ENCODE measurements at regions not wholly inside any gene's neighbourhood (a gene's known extent, or its start where the extent isn't known, plus 50 kb on each side); places are given as distances from the start of the nearest gene placed in this dataset.

- WGBS, 2 donors: 60 to 68% methylated on average over 2 of the region's 2 CpGs
- H3K27me3 ChIP-seq (ENCODE audit: control insufficient read depth in 1 of 2, insufficient read depth in 2 of 2, low read length in 1 of 2): no peaks in the 10 kb centered on the region
- intact Hi-C loops (cut with DNase I): no loop called here
Measured at GRCh38 chr2:163171786-163172530, 333.4 kb upstream of the KCNH7 start.

GRCh38 chr2:163157891-163158496, 319.4 kb upstream of the KCNH7 start:
- 100% methylated on average over 1 of the region's 1 CpG for WGBS, 2 donors
- intact Hi-C loops (cut with DNase I): no loop called here
- ATAC-seq (ENCODE audit: low FRiP score) (no peak), DNase-seq (no peak)
- Histone ChIP-seq H3K36me3 (ENCODE audit: control insufficient read depth in 1 of 2, insufficient read depth in 2 of 2, low read length in 1 of 2) (no peaks in the 10 kb centered on the region), H3K27me3 (ENCODE audit: control insufficient read depth in 1 of 2, insufficient read depth in 2 of 2, low read length in 1 of 2) (no peaks in the 10 kb centered on the region), H3K4me1 (ENCODE audit: control insufficient read depth in 1 of 2, insufficient read depth in 2 of 2, low read length in 2 of 2) (no peaks in the 10 kb centered on the region), H3K27ac (ENCODE audit: low read depth in 1 of 2, low read length in 2 of 2) (no peak overlapping the region), H3K9me3 (ENCODE audit: control insufficient read depth, low read length) (no peaks in the 10 kb centered on the region), H3K4me3 (ENCODE audit: low read length in 2 of 2) (no peak overlapping the region)

More at GRCh38 chr2:163171786-163172530, 333.4 kb upstream of the KCNH7 start:
- no peaks in the 10 kb centered on the region for H3K9me3 ChIP-seq (ENCODE audit: control insufficient read depth, low read length)
- no peaks in the 10 kb centered on the region for H3K36me3 ChIP-seq (ENCODE audit: control insufficient read depth in 1 of 2, insufficient read depth in 2 of 2, low read length in 1 of 2)
- DNase-seq (no peak), ATAC-seq (ENCODE audit: low FRiP score) (no peak)
- no peaks in the 10 kb centered on the region for H3K4me1 ChIP-seq (ENCODE audit: control insufficient read depth in 1 of 2, insufficient read depth in 2 of 2, low read length in 2 of 2)
- no peak overlapping the region for H3K4me3 ChIP-seq (ENCODE audit: low read length in 2 of 2)
- H3K27ac ChIP-seq (ENCODE audit: low read depth in 1 of 2, low read length in 2 of 2): no peak overlapping the region

GRCh38 chr2:163157411-163157810, 318.8 kb upstream of the KCNH7 start:
- H3K9me3 ChIP-seq (ENCODE audit: control insufficient read depth, low read length): no peaks in the 10 kb centered on the region
- DNase-seq: no peak
- no peak overlapping the region for H3K27ac ChIP-seq (ENCODE audit: low read depth in 1 of 2, low read length in 2 of 2)
- H3K27me3 ChIP-seq (ENCODE audit: control insufficient read depth in 1 of 2, insufficient read depth in 2 of 2, low read length in 1 of 2): no peaks in the 10 kb centered on the region
- no peak for ATAC-seq (ENCODE audit: low FRiP score)
- H3K4me1 ChIP-seq (ENCODE audit: control insufficient read depth in 1 of 2, insufficient read depth in 2 of 2, low read length in 2 of 2): no peaks in the 10 kb centered on the region
- intact Hi-C loops (cut with DNase I): no loop called here
- H3K4me3 ChIP-seq (ENCODE audit: low read length in 2 of 2): no peak overlapping the region
- H3K36me3 ChIP-seq (ENCODE audit: control insufficient read depth in 1 of 2, insufficient read depth in 2 of 2, low read length in 1 of 2): no peaks in the 10 kb centered on the region
- WGBS, 2 donors: 89 to 91% methylated on average over 2 of the region's 2 CpGs

GRCh38 chr2:163155925-163156324, 317.4 kb upstream of the KCNH7 start:
- no peak for ATAC-seq (ENCODE audit: low FRiP score)
- no peaks in the 10 kb centered on the region for H3K36me3 ChIP-seq (ENCODE audit: control insufficient read depth in 1 of 2, insufficient read depth in 2 of 2, low read length in 1 of 2)
- H3K4me3 ChIP-seq (ENCODE audit: low read length in 2 of 2): no peak overlapping the region
- no peaks in the 10 kb centered on the region for H3K4me1 ChIP-seq (ENCODE audit: control insufficient read depth in 1 of 2, insufficient read depth in 2 of 2, low read length in 2 of 2)
- 93 to 97% methylated on average over 2 of the region's 2 CpGs for WGBS, 2 donors
- H3K27ac ChIP-seq (ENCODE audit: low read depth in 1 of 2, low read length in 2 of 2): no peak overlapping the region
- H3K9me3 ChIP-seq (ENCODE audit: control insufficient read depth, low read length): no peaks in the 10 kb centered on the region
- no peak for DNase-seq
- H3K27me3 ChIP-seq (ENCODE audit: control insufficient read depth in 1 of 2, insufficient read depth in 2 of 2, low read length in 1 of 2): no peaks in the 10 kb centered on the region
- intact Hi-C loops (cut with DNase I): no loop called here

- ATAC-seq (ENCODE audit: low FRiP score): no peak
Measured at GRCh38 chr2:163155279-163155883, 316.8 kb upstream of the KCNH7 start.

GRCh38 chr2:163142618-163143017, 304.1 kb upstream of the KCNH7 start:
- Histone ChIP-seq H3K9me3 (ENCODE audit: control insufficient read depth, low read length) (peaks cover 2% of the 10 kb centered on the region), H3K27ac (ENCODE audit: low read depth in 1 of 2, low read length in 2 of 2) (no peak overlapping the region), H3K4me3 (ENCODE audit: low read length in 2 of 2) (no peak overlapping the region), H3K36me3 (ENCODE audit: control insufficient read depth in 1 of 2, insufficient read depth in 2 of 2, low read length in 1 of 2) (no peaks in the 10 kb centered on the region), H3K27me3 (ENCODE audit: control insufficient read depth in 1 of 2, insufficient read depth in 2 of 2, low read length in 1 of 2) (no peaks in the 10 kb centered on the region), H3K4me1 (ENCODE audit: control insufficient read depth in 1 of 2, insufficient read depth in 2 of 2, low read length in 2 of 2) (no peaks in the 10 kb centered on the region)
- ATAC-seq (ENCODE audit: low FRiP score): no peak
- intact Hi-C loops (cut with DNase I): no loop called here
- DNase-seq: no peak
- WGBS, 2 donors: 65 to 79% methylated on average over 2 of the region's 2 CpGs

More at GRCh38 chr2:163155279-163155883, 316.8 kb upstream of the KCNH7 start:
- Histone ChIP-seq H3K27me3 (ENCODE audit: control insufficient read depth in 1 of 2, insufficient read depth in 2 of 2, low read length in 1 of 2) (no peaks in the 10 kb centered on the region), H3K4me1 (ENCODE audit: control insufficient read depth in 1 of 2, insufficient read depth in 2 of 2, low read length in 2 of 2) (no peaks in the 10 kb centered on the region), H3K9me3 (ENCODE audit: control insufficient read depth, low read length) (no peaks in the 10 kb centered on the region), H3K27ac (ENCODE audit: low read depth in 1 of 2, low read length in 2 of 2) (no peak overlapping the region), H3K4me3 (ENCODE audit: low read length in 2 of 2) (no peak overlapping the region), H3K36me3 (ENCODE audit: control insufficient read depth in 1 of 2, insufficient read depth in 2 of 2, low read length in 1 of 2) (no peaks in the 10 kb centered on the region)
- DNase-seq: no peak
- intact Hi-C loops (cut with DNase I): no loop called here
- WGBS, 2 donors: 41 to 42% methylated on average over 3 of the region's 3 CpGs

- Histone ChIP-seq H3K36me3 (ENCODE audit: control insufficient read depth in 1 of 2, insufficient read depth in 2 of 2, low read length in 1 of 2) (no peaks in the 10 kb centered on the region), H3K27me3 (ENCODE audit: control insufficient read depth in 1 of 2, insufficient read depth in 2 of 2, low read length in 1 of 2) (no peaks in the 10 kb centered on the region), H3K4me3 (ENCODE audit: low read length in 2 of 2) (no peak overlapping the region), H3K9me3 (ENCODE audit: control insufficient read depth, low read length) (peaks cover 2% of the 10 kb centered on the region), H3K27ac (ENCODE audit: low read depth in 1 of 2, low read length in 2 of 2) (no peak overlapping the region), H3K4me1 (ENCODE audit: control insufficient read depth in 1 of 2, insufficient read depth in 2 of 2, low read length in 2 of 2) (no peaks in the 10 kb centered on the region)
- intact Hi-C loops (cut with DNase I): no loop called here
- DNase-seq (no peak), ATAC-seq (ENCODE audit: low FRiP score) (no peak)
- 64 to 75% methylated on average over 2 of the region's 2 CpGs for WGBS, 2 donors
Measured at GRCh38 chr2:163138947-163139346, 300.4 kb upstream of the KCNH7 start.

GRCh38 chr2:163135256-163135655, 296.7 kb upstream of the KCNH7 start:
- no peak overlapping the region for H3K27ac ChIP-seq (ENCODE audit: low read depth in 1 of 2, low read length in 2 of 2)
- H3K27me3 ChIP-seq (ENCODE audit: control insufficient read depth in 1 of 2, insufficient read depth in 2 of 2, low read length in 1 of 2): no peaks in the 10 kb centered on the region
- 41 to 47% methylated on average over 1 of the region's 1 CpG for WGBS, 2 donors
- H3K9me3 ChIP-seq (ENCODE audit: control insufficient read depth, low read length): peaks cover 2% of the 10 kb centered on the region
- no peaks in the 10 kb centered on the region for H3K4me1 ChIP-seq (ENCODE audit: control insufficient read depth in 1 of 2, insufficient read depth in 2 of 2, low read length in 2 of 2)
- DNase-seq (no peak), ATAC-seq (ENCODE audit: low FRiP score) (no peak)
- H3K4me3 ChIP-seq (ENCODE audit: low read length in 2 of 2): no peak overlapping the region
- intact Hi-C loops (cut with DNase I): no loop called here
- no peaks in the 10 kb centered on the region for H3K36me3 ChIP-seq (ENCODE audit: control insufficient read depth in 1 of 2, insufficient read depth in 2 of 2, low read length in 1 of 2)

GRCh38 chr2:163133602-163134001, 295.0 kb upstream of the KCNH7 start:
- no peak overlapping the region for H3K4me3 ChIP-seq (ENCODE audit: low read length in 2 of 2)
- no peak for DNase-seq
- no peaks in the 10 kb centered on the region for H3K9me3 ChIP-seq (ENCODE audit: control insufficient read depth, low read length)
- intact Hi-C loops (cut with DNase I): no loop called here
- H3K27ac ChIP-seq (ENCODE audit: low read depth in 1 of 2, low read length in 2 of 2): no peak overlapping the region
- H3K36me3 ChIP-seq (ENCODE audit: control insufficient read depth in 1 of 2, insufficient read depth in 2 of 2, low read length in 1 of 2): no peaks in the 10 kb centered on the region
- no peaks in the 10 kb centered on the region for H3K27me3 ChIP-seq (ENCODE audit: control insufficient read depth in 1 of 2, insufficient read depth in 2 of 2, low read length in 1 of 2)
- no peaks in the 10 kb centered on the region for H3K4me1 ChIP-seq (ENCODE audit: control insufficient read depth in 1 of 2, insufficient read depth in 2 of 2, low read length in 2 of 2)
- no peak for ATAC-seq (ENCODE audit: low FRiP score)

All from aorta (tissue), 5 donors.